Transverse colon (tissue), 4 donors: ENCODE measurements at regions not wholly inside any gene's neighbourhood (a gene's known extent, or its start where the extent isn't known, plus 50 kb on each side); places are given as distances from the start of the nearest gene placed in this dataset.

Experiments used
- DNase-seq: peaks from one replicate; pipeline ENCODE4 v3.0.0-alpha.2; 2019
- H3K27ac ChIP-seq, 4 donors: fragments of 200-600 bp; sonication (generic); 2 replicates each; pipeline ENCODE4 v1.5.1; 2016 to 2018; ENCODE audit warnings: inconsistent platforms in 4 of 4
- H3K27me3 ChIP-seq: fragments of 200-600 bp; sonication (generic); 2 replicates; pipeline ENCODE4 v1.5.1; 2017; ENCODE audit warnings: inconsistent platforms
- H3K36me3 ChIP-seq, 4 donors: fragments of 200-600 bp; sonication (generic); 2 replicates each; pipeline ENCODE4 v1.5.1; 2017 to 2019; ENCODE audit warnings: inconsistent platforms in 4 of 4
- H3K4me1 ChIP-seq, 4 donors: fragments of 200-600 bp; sonication (generic); 2 replicates each; pipeline ENCODE4 v1.5.1; 2017 to 2020; ENCODE audit warnings: inconsistent platforms in 4 of 4
- H3K4me3 ChIP-seq, 4 donors: fragments of 200-600 bp; sonication (generic); 1 replicate in 1 of 4; 2 replicates in 3 of 4; pipeline versions ENCODE4 v1.5.1 to v1.6.1; 2017 to 2019; ENCODE audit warnings: inconsistent platforms in 4 of 4
- H3K9me3 ChIP-seq, 2 donors: fragments of 200-600 bp; sonication (generic); 2 replicates each; pipeline ENCODE4 v1.5.1; 2017 to 2019; ENCODE audit warnings: inconsistent platforms in 2 of 2
- CTCF ChIP-seq, 5 experiments: fragments of 200-600 bp in 3 of 5; fragments of 450-650 bp in 2 of 5; sonication (generic) in 3 of 5; IDR thresholded peaks; 1 replicate in 2 of 5; 2 replicates in 3 of 5; pipeline ENCODE4 v1.5.1; 2016 to 2017; ENCODE audit warnings: antibody characterized with exemption in 5 of 5, inconsistent platforms in 3 of 5, mild to moderate bottlenecking in 2 of 5, moderate library complexity in 1 of 5
- EP300 ChIP-seq: sonication (generic); formaldehyde crosslinking; IDR thresholded peaks from one replicate; pipeline ENCODE4 v1.6.1; 2017; ENCODE audit warnings: antibody characterized with exemption, low read depth
- POLR2A ChIP-seq: fragments of 450-650 bp; IDR thresholded peaks from one replicate; pipeline ENCODE4 v1.6.1; 2016; ENCODE audit warnings: antibody characterized with exemption, mild to moderate bottlenecking, moderate library complexity
- POLR2AphosphoS5 ChIP-seq, 3 donors: sonication (generic); formaldehyde crosslinking; IDR thresholded peaks; one replicate each; pipeline ENCODE4 v1.6.1; 2016; ENCODE audit warnings: antibody characterized with exemption in 3 of 3
- WGBS, 2 donors: methylation state at CpG; one replicate each; pipeline ENCODE4 v1.1.5; 2018; ENCODE audit warnings: low coverage in 1 of 2; 5-methylcytosine and 5-hydroxymethylcytosine counted together
- in situ Hi-C, 4 donors: fragments of 200-750 bp; cut with MboI; loops; one replicate each; pipeline versions ENCODE4 v1.15.0 to v1.15.1; 2017; ENCODE audit warnings: low sequenced_read_pairs in 3 of 4, low pct_ligation_motif_present in 1 of 4, low pct_unique_long_range_greater_than_20kb in 1 of 4
- intact Hi-C: fragments of 100-400 bp; cut with DNase I; formaldehyde crosslinking; loops from one replicate; pipeline ENCODE4 v1.15.1; 2023; ENCODE audit warnings: low total_unique reads

- intact Hi-C loops (no loop called here), in situ Hi-C loops (loop anchor here in 1 of 4 donors (25.0 kb wide), 1 partner anchor 139 kb away; no protein-coding TSS in a partner anchor)
- WGBS, 2 donors: 73 to 94% methylated on average over 3 to 6 of the region's 6 CpGs
- TF ChIP-seq CTCF (IDR thresholded peaks at IDR 0.05): no peak
- TF ChIP-seq EP300: no peak
- no peak for TF ChIP-seq POLR2A
- no peak for TF ChIP-seq POLR2AphosphoS5 (IDR thresholded peaks at IDR 0.05)
- no peak overlapping the region for H3K4me3 ChIP-seq
- H3K27ac ChIP-seq: no peak overlapping the region
- no peaks in the 10 kb centered on the region for H3K27me3 ChIP-seq
- DNase-seq: no peak
- H3K36me3 ChIP-seq: no peaks in the 10 kb centered on the region
- peaks cover 0 to 6% (median 0%) of the 10 kb centered on the region in 4 donors for H3K4me1 ChIP-seq
- no peaks in the 10 kb centered on the region for H3K9me3 ChIP-seq
Observed at GRCh38 chr18:62448426-62448825, 74.4 kb upstream of the ZCCHC2 start.

GRCh38 chr18:62449490-62450104, 73.2 kb upstream of the ZCCHC2 start:
- intact Hi-C loops (no loop called here), in situ Hi-C loops (loop anchor here in 1 of 4 donors (25.0 kb wide), 1 partner anchor 138 kb away; no protein-coding TSS in a partner anchor)
- 89 to 98% methylated on average over 6 to 7 of the region's 7 CpGs for WGBS, 2 donors
- Histone ChIP-seq H3K9me3 (no peaks in the 10 kb centered on the region), H3K4me3 (no peak overlapping the region), H3K4me1 (peaks cover 0 to 6% (median 0%) of the 10 kb centered on the region in 4 donors), H3K27ac (no peak overlapping the region), H3K36me3 (no peaks in the 10 kb centered on the region), H3K27me3 (no peaks in the 10 kb centered on the region)
- no peak for DNase-seq
- TF ChIP-seq CTCF (IDR thresholded peaks at IDR 0.05) (no peak), POLR2AphosphoS5 (IDR thresholded peaks at IDR 0.05) (no peak), POLR2A (no peak), EP300 (no peak)

GRCh38 chr18:62450175-62450545, 72.7 kb upstream of the ZCCHC2 start:
- WGBS, 2 donors: 89 to 94% methylated on average over 4 to 5 of the region's 5 CpGs
- Histone ChIP-seq H3K9me3 (no peaks in the 10 kb centered on the region), H3K4me3 (no peak overlapping the region), H3K27me3 (no peaks in the 10 kb centered on the region), H3K4me1 (peaks cover 0 to 6% (median 0%) of the 10 kb centered on the region in 4 donors), H3K36me3 (no peaks in the 10 kb centered on the region), H3K27ac (no peak overlapping the region)
- in situ Hi-C loops (no loop called here), intact Hi-C loops (no loop called here)
- TF ChIP-seq EP300 (no peak), POLR2AphosphoS5 (IDR thresholded peaks at IDR 0.05) (no peak), POLR2A (no peak), CTCF (IDR thresholded peaks at IDR 0.05) (no peak)
- no peak for DNase-seq

- 51 to 68% methylated on average over 13 to 15 of the region's 15 CpGs for WGBS, 2 donors
- Histone ChIP-seq H3K27me3 (no peaks in the 10 kb centered on the region), H3K27ac (no peak overlapping the region), H3K9me3 (no peaks in the 10 kb centered on the region), H3K4me1 (peaks cover 0 to 6% (median 0%) of the 10 kb centered on the region in 4 donors), H3K4me3 (no peak overlapping the region), H3K36me3 (no peaks in the 10 kb centered on the region)
- intact Hi-C loops: no loop called here
- TF ChIP-seq EP300 (no peak), POLR2A (no peak), CTCF (IDR thresholded peaks at IDR 0.05) (no peak), POLR2AphosphoS5 (IDR thresholded peaks at IDR 0.05) (no peak)
- in situ Hi-C loops: no loop called here
- DNase-seq: no peak
Observed at GRCh38 chr18:62450546-62451410, 72.0 kb upstream of the ZCCHC2 start.
